HG03354 (cell line): ENCODE measurements at regions not wholly inside any gene's neighbourhood (a gene's known extent, or its start where the extent isn't known, plus 50 kb on each side); places are given as distances from the start of the nearest gene placed in this dataset.

Source experiments
- ATAC-seq: cut with Tn5 transposase; IDR thresholded peaks from one replicate; pipeline ENCODE4 v1.9.1; 2021; ENCODE audit warnings: mild to moderate bottlenecking; ENCODE audit not compliant: unreplicated experiment, poor library complexity, severe bottlenecking

- ATAC-seq = no peak
Observed at GRCh38 chr2:145022666-145023333, 502.9 kb upstream of the ZEB2 start.

- ATAC-seq = no peak
Observed at GRCh38 chr2:145021962-145022665, 502.2 kb upstream of the ZEB2 start.

- no peak for ATAC-seq
Observed at GRCh38 chr2:145020694-145021093, 500.8 kb upstream of the ZEB2 start.

GRCh38 chr2:145020139-145020538 lies 500.2 kb upstream of the ZEB2 start:
- ATAC-seq = no peak

- no peak for ATAC-seq
Observed at GRCh38 chr2:145018502-145018901, 498.6 kb upstream of the ZEB2 start.

- ATAC-seq = no peak
Observed at GRCh38 chr2:145017149-145017548, 497.2 kb upstream of the ZEB2 start.

GRCh38 chr2:145016711-145017110 lies 496.8 kb upstream of the ZEB2 start:
- ATAC-seq = no peak

- ATAC-seq = no peak
Observed at GRCh38 chr2:145015561-145015960, 495.6 kb upstream of the ZEB2 start.

- ATAC-seq = no peak
Observed at GRCh38 chr2:145012806-145013205, 492.9 kb upstream of the ZEB2 start.

- no peak for ATAC-seq
Observed at GRCh38 chr2:145012214-145012670, 492.3 kb upstream of the ZEB2 start.

- ATAC-seq = no peak
Observed at GRCh38 chr2:145010635-145011034, 490.7 kb upstream of the ZEB2 start.

GRCh38 chr2:145007960-145008263 lies 488.0 kb upstream of the ZEB2 start:
- no peak for ATAC-seq

- no peak for ATAC-seq
Observed at GRCh38 chr2:145007093-145007959, 487.4 kb upstream of the ZEB2 start.

GRCh38 chr2:145002624-145003023 lies 482.7 kb upstream of the ZEB2 start:
- no peak for ATAC-seq

GRCh38 chr2:145000376-145000775 lies 480.5 kb upstream of the ZEB2 start:
- no peak for ATAC-seq

- ATAC-seq = no peak
Observed at GRCh38 chr2:144999936-145000335, 480.0 kb upstream of the ZEB2 start.

GRCh38 chr2:144999071-144999875 lies 479.4 kb upstream of the ZEB2 start:
- no peak for ATAC-seq

GRCh38 chr2:144998435-144998834 lies 478.5 kb upstream of the ZEB2 start:
- no peak for ATAC-seq

- ATAC-seq = no peak
Observed at GRCh38 chr2:144996225-144996795, 476.4 kb upstream of the ZEB2 start.

GRCh38 chr2:144995482-144995881 lies 475.6 kb upstream of the ZEB2 start:
- ATAC-seq = no peak
